IMR-90 (cell line): ENCODE measurements at regions not wholly inside any gene's neighbourhood (a gene's known extent, or its start where the extent isn't known, plus 50 kb on each side); places are given as distances from the start of the nearest gene placed in this dataset.

Experiments
- BHLHE40 ChIP-seq: fragments of 150-350 bp; IDR thresholded peaks from 2 replicates; pipeline ENCODE4 v1.6.1; 2016; ENCODE audit warnings: mild to moderate bottlenecking, low read depth, low read length
- CEBPB ChIP-seq: IDR thresholded peaks from 2 replicates; pipeline ENCODE4 v1.6.1; 2012; ENCODE audit warnings: low read depth, low read length, improper control_type of control experiment
- FOS ChIP-seq: fragments of 150-350 bp; IDR thresholded peaks from 2 replicates; pipeline ENCODE4 v1.6.1; 2016; ENCODE audit warnings: low read depth, low read length
- MAFK ChIP-seq: IDR thresholded peaks from 2 replicates; pipeline ENCODE4 v1.6.1; 2012; ENCODE audit warnings: low read depth, low read length, improper control_type of control experiment
- MXI1 ChIP-seq: IDR thresholded peaks from 2 replicates; pipeline ENCODE4 v1.6.1; 2012; ENCODE audit warnings: low read depth, mild to moderate bottlenecking, low read length, moderate library complexity, borderline replicate concordance
- NFE2L2 ChIP-seq: fragments of 150-350 bp; IDR thresholded peaks from 2 replicates; pipeline ENCODE4 v1.6.1; 2016; ENCODE audit warnings: low read depth, mild to moderate bottlenecking, low read length
- POLR2A ChIP-seq: IDR thresholded peaks from 2 replicates; pipeline ENCODE4 v1.6.1; 2012; ENCODE audit warnings: mild to moderate bottlenecking, low read depth, low read length
- RAD21 ChIP-seq: IDR thresholded peaks from 2 replicates; pipeline ENCODE4 v1.6.1; 2012; ENCODE audit warnings: low read length, improper control_type of control experiment
- RCOR1 ChIP-seq: IDR thresholded peaks from 2 replicates; pipeline ENCODE4 v1.6.1; 2012; ENCODE audit warnings: mild to moderate bottlenecking, low read length, improper control_type of control experiment; ENCODE audit not compliant: insufficient replicate concordance
- RFX5 ChIP-seq: IDR thresholded peaks from 2 replicates; pipeline ENCODE4 v1.8.0; 2012; ENCODE audit warnings: low read depth, mild to moderate bottlenecking, low read length, moderate library complexity
- SMC3 ChIP-seq: fragments of 150-350 bp; IDR thresholded peaks from 2 replicates; pipeline ENCODE4 v1.6.1; 2016; ENCODE audit warnings: low read depth, mild to moderate bottlenecking, antibody characterized with exemption, low read length, moderate library complexity
- TF ChIP-seq, protein P1 (sequence below): conservative IDR thresholded peaks from 2 replicates; pipeline ENCODE4 v1.5.1; 2012; ENCODE audit warnings: mild to moderate bottlenecking, low read depth, low read length, improper control_type of control experiment
- TF ChIP-seq, protein P2 (sequence below): fragments of 150-350 bp; IDR thresholded peaks from 2 replicates; pipeline ENCODE4 v1.6.1; 2016; ENCODE audit warnings: low read depth, mild to moderate bottlenecking, low read length, moderate library complexity, borderline replicate concordance
- TF ChIP-seq, protein P3 (sequence below): fragments of 150-350 bp; IDR thresholded peaks from 2 replicates; pipeline ENCODE4 v1.6.1; 2017; ENCODE audit warnings: mild to moderate bottlenecking, antibody characterized with exemption, low read length, low read depth

DNA sequence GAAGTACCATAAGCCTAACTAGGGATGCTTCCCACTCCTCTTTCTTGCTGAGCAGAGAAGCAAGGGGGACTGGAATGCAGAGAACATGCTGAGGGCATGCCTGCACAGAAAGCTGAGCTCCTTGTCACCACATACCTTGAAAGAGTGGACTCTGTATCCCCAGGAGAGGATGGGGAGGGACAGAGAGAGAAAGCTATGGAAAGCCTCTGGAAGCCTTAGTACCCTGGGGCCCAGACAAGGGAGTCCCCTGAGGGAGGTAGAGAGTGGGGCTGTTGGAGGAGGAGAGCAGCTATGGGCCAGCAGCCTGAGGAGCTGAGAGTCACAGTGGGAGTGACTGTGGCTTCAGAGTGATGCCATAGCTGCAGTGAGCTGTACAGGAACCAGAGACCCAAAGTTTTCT lies 77.9 kb downstream of the RTL9 start:
- TF ChIP-seq SMC3 = no peak
- no peak for TF ChIP-seq RAD21
- TF ChIP-seq, protein P1, sequence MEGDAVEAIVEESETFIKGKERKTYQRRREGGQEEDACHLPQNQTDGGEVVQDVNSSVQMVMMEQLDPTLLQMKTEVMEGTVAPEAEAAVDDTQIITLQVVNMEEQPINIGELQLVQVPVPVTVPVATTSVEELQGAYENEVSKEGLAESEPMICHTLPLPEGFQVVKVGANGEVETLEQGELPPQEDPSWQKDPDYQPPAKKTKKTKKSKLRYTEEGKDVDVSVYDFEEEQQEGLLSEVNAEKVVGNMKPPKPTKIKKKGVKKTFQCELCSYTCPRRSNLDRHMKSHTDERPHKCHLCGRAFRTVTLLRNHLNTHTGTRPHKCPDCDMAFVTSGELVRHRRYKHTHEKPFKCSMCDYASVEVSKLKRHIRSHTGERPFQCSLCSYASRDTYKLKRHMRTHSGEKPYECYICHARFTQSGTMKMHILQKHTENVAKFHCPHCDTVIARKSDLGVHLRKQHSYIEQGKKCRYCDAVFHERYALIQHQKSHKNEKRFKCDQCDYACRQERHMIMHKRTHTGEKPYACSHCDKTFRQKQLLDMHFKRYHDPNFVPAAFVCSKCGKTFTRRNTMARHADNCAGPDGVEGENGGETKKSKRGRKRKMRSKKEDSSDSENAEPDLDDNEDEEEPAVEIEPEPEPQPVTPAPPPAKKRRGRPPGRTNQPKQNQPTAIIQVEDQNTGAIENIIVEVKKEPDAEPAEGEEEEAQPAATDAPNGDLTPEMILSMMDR = no peak
- TF ChIP-seq, protein P2, sequence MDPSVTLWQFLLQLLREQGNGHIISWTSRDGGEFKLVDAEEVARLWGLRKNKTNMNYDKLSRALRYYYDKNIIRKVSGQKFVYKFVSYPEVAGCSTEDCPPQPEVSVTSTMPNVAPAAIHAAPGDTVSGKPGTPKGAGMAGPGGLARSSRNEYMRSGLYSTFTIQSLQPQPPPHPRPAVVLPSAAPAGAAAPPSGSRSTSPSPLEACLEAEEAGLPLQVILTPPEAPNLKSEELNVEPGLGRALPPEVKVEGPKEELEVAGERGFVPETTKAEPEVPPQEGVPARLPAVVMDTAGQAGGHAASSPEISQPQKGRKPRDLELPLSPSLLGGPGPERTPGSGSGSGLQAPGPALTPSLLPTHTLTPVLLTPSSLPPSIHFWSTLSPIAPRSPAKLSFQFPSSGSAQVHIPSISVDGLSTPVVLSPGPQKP = no peak
- TF ChIP-seq POLR2A = no peak
- no peak for TF ChIP-seq BHLHE40
- TF ChIP-seq CEBPB = no peak
- no peak for TF ChIP-seq FOS
- TF ChIP-seq RCOR1 = no peak
- TF ChIP-seq, protein P3, sequence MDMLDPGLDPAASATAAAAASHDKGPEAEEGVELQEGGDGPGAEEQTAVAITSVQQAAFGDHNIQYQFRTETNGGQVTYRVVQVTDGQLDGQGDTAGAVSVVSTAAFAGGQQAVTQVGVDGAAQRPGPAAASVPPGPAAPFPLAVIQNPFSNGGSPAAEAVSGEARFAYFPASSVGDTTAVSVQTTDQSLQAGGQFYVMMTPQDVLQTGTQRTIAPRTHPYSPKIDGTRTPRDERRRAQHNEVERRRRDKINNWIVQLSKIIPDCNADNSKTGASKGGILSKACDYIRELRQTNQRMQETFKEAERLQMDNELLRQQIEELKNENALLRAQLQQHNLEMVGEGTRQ = no peak
- TF ChIP-seq RFX5 = no peak
- no peak for TF ChIP-seq MXI1
- no peak for TF ChIP-seq NFE2L2
- TF ChIP-seq MAFK = no peak
